ENCODE measurements at regions not wholly inside any gene's neighbourhood (a gene's known extent, or its start where the extent isn't known, plus 50 kb on each side); places are given as distances from the start of the nearest gene placed in this dataset.

DNA sequence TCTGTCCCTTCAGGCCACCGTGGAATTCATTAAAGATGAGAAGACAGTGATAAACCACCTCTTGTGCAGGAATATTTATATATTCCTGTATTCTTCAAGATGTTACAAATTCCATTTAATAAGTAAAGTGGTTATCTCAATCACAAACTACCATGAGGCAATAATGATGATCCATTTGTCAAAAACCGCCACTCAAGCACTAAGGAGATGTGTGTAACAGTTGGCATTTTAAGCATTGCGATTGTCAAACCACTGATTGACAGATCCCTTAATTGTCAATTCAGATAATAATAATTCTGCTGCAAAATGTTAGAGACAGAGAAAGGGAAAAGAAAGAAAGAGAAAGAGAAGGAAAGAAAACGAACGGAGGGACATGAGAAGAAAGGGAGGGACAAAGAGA, 476.1 kb upstream of the RBFOX1 start:
- H3K9me3 Mint-ChIP-seq (ENCODE audit: low read depth), result peaks cover 20% of the 10 kb centered on the region
- TF ChIP-seq, protein P1, sequence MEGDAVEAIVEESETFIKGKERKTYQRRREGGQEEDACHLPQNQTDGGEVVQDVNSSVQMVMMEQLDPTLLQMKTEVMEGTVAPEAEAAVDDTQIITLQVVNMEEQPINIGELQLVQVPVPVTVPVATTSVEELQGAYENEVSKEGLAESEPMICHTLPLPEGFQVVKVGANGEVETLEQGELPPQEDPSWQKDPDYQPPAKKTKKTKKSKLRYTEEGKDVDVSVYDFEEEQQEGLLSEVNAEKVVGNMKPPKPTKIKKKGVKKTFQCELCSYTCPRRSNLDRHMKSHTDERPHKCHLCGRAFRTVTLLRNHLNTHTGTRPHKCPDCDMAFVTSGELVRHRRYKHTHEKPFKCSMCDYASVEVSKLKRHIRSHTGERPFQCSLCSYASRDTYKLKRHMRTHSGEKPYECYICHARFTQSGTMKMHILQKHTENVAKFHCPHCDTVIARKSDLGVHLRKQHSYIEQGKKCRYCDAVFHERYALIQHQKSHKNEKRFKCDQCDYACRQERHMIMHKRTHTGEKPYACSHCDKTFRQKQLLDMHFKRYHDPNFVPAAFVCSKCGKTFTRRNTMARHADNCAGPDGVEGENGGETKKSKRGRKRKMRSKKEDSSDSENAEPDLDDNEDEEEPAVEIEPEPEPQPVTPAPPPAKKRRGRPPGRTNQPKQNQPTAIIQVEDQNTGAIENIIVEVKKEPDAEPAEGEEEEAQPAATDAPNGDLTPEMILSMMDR (IDR thresholded peaks at IDR 0.05), result no peak
- no peak overlapping the region for H3K27ac Mint-ChIP-seq (ENCODE audit: unreplicated experiment)
- no peak for DNase-seq (ENCODE audit: low spot score)
- H3K4me1 Mint-ChIP-seq (ENCODE audit: low read depth), result no peaks in the 10 kb centered on the region
- no peaks in the 10 kb centered on the region for H3K36me3 Mint-ChIP-seq (ENCODE audit: low read depth)
- no peaks in the 10 kb centered on the region for H3K27me3 Mint-ChIP-seq (ENCODE audit: low read depth)
- no peak overlapping the region for H3K4me3 Mint-ChIP-seq (ENCODE audit: unreplicated experiment)

DNA sequence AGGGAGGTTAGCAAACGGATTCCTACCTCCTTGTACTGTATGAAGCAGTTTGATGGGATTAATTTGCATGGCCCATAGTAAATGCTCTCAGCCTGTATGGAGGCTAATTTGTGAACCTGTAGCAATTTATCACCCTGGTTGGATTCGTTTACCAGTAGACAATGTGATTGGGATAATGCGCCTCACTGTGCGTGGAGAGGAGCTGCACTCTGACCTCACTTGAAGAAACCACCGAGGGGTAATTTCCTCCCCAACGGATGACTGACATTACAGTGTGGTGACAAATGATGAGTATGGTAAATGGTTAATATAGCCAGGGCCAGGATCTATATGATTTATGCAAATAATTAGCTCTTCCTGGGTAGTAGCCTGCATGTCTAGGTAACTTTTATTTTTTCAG, 479.1 kb upstream of the RBFOX1 start:
- H3K9me3 Mint-ChIP-seq (ENCODE audit: low read depth), result peaks cover 19% of the 10 kb centered on the region
- H3K4me1 Mint-ChIP-seq (ENCODE audit: low read depth), result no peaks in the 10 kb centered on the region
- DNase-seq (ENCODE audit: low spot score), result no peak
- H3K27me3 Mint-ChIP-seq (ENCODE audit: low read depth), result no peaks in the 10 kb centered on the region
- H3K4me3 Mint-ChIP-seq (ENCODE audit: unreplicated experiment), result no peak overlapping the region
- no peak overlapping the region for H3K27ac Mint-ChIP-seq (ENCODE audit: unreplicated experiment)
- H3K36me3 Mint-ChIP-seq (ENCODE audit: low read depth), result no peaks in the 10 kb centered on the region
- TF ChIP-seq, protein P1 (IDR thresholded peaks at IDR 0.05), result no peak

DNA sequence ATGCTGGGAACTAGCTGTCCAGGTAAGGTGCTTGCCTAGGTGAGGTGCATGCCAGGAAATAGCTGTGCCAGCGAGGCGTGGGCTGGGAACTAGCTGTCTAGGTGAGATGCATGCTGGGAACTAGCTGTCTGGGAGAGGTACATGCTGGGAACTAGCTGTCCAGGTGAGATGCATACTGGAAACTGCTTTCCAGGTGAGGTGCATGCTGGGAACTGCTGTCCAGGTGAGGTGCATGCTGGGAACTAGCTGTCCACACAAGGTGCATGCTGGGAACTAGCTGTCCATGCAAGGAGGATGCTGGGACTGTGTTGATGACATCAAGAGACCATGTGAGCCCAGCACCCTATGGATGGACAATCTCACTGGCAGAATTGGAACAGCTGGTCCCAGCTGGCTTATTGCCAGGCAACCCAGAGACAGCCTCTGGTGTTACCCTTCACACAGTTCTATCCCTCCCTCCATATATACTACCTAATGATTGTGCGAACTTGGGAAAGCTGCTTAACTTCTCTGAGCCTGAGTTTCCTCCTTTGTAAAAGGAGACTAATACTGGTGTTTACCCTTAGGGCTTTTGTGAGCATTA, 479.9 kb upstream of the RBFOX1 start:
- TF ChIP-seq, protein P1 (IDR thresholded peaks at IDR 0.05), result no peak
- DNase-seq (ENCODE audit: low spot score), result no peak
- Mint-ChIP-seq H3K4me1 (ENCODE audit: low read depth) (no peaks in the 10 kb centered on the region), H3K27ac (ENCODE audit: unreplicated experiment) (no peak overlapping the region), H3K27me3 (ENCODE audit: low read depth) (no peaks in the 10 kb centered on the region), H3K4me3 (ENCODE audit: unreplicated experiment) (no peak overlapping the region), H3K9me3 (ENCODE audit: low read depth) (peaks cover 23% of the 10 kb centered on the region), H3K36me3 (ENCODE audit: low read depth) (no peaks in the 10 kb centered on the region)

DNA sequence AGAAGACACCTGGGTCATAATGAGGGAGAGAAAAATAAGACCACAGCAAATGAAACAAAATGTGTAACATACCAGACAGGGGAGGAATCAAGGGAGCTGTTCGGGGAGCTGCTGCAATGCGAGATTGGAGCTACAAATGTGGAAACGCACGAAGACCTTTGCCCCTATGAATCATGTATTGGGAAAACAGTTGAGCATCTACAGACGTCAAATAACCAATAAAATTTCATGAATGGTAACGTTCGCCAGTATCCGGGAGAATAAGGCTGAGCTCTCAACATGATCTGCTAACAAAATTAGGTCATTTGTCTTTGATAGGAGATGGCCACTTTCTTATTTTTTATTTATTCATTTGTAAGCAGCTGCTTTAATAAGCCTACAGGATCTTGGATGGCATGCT, 486.2 kb upstream of the RBFOX1 start:
- H3K36me3 Mint-ChIP-seq (ENCODE audit: low read depth), result no peaks in the 10 kb centered on the region
- no peak overlapping the region for H3K27ac Mint-ChIP-seq (ENCODE audit: unreplicated experiment)
- peaks cover 43% of the 10 kb centered on the region for H3K9me3 Mint-ChIP-seq (ENCODE audit: low read depth)
- H3K4me3 Mint-ChIP-seq (ENCODE audit: unreplicated experiment), result no peak overlapping the region
- TF ChIP-seq, protein P1 (IDR thresholded peaks at IDR 0.05), result no peak
- no peaks in the 10 kb centered on the region for H3K4me1 Mint-ChIP-seq (ENCODE audit: low read depth)
- H3K27me3 Mint-ChIP-seq (ENCODE audit: low read depth), result no peaks in the 10 kb centered on the region
- DNase-seq (ENCODE audit: low spot score), result no peak

DNA sequence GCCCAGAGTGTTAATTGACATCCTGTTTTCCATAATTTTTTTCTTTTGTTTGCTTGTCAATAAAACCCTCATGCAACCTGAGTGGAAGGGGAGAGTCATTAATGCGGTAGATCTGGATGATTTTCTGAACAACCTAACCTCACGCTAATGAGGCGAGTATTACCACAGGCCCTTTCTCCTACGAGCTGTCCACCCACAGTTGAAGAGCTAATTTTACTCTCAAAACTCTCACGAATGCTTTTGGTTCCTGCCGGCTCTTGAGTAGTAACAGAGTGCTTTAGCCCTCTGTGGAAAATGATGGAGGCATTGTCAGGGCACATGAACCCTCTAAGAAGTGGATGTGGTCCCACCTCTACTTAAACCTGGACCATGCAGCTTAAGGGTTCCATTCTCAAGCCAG, 491.3 kb upstream of the RBFOX1 start:
- no peaks in the 10 kb centered on the region for H3K4me1 Mint-ChIP-seq (ENCODE audit: low read depth)
- H3K4me3 Mint-ChIP-seq (ENCODE audit: unreplicated experiment), result no peak overlapping the region
- peaks cover 62% of the 10 kb centered on the region for H3K9me3 Mint-ChIP-seq (ENCODE audit: low read depth)
- H3K36me3 Mint-ChIP-seq (ENCODE audit: low read depth), result no peaks in the 10 kb centered on the region
- DNase-seq (ENCODE audit: low spot score), result no peak
- no peaks in the 10 kb centered on the region for H3K27me3 Mint-ChIP-seq (ENCODE audit: low read depth)
- H3K27ac Mint-ChIP-seq (ENCODE audit: unreplicated experiment), result no peak overlapping the region
- TF ChIP-seq, protein P1 (IDR thresholded peaks at IDR 0.05), result no peak

All from chondrocyte (in vitro differentiated cells).